PC-9 (cell line): ENCODE measurements at regions not wholly inside any gene's neighbourhood (a gene's known extent, or its start where the extent isn't known, plus 50 kb on each side); places are given as distances from the start of the nearest gene placed in this dataset.

Experiments
- CTCF ChIP-seq: fragments of 200-600 bp; sonication (generic); conservative IDR thresholded peaks from 2 replicates; pipeline ENCODE4 v1.6.1; 2017; ENCODE audit warnings: mixed run types, antibody characterized with exemption, mild to moderate bottlenecking, moderate library complexity
- EZH2 ChIP-seq: fragments of 200-600 bp; sonication (generic); IDR thresholded peaks from 2 replicates; pipeline ENCODE4 v1.8.0; 2017; ENCODE audit warnings: antibody characterized with exemption, low read depth

GRCh38 chr5:174425271-174425963 is 299.0 kb upstream of the MSX2 start:
- TF ChIP-seq CTCF = no peak
- no peak for TF ChIP-seq EZH2
